22Rv1 (cell line): ENCODE measurements at regions not wholly inside any gene's neighbourhood (a gene's known extent, or its start where the extent isn't known, plus 50 kb on each side); places are given as distances from the start of the nearest gene placed in this dataset.

Experiments
- CTCF ChIP-seq: fragments of 450-650 bp; IDR thresholded peaks from 2 replicates; pipeline ENCODE4 v1.5.1; 2017; ENCODE audit warnings: mild to moderate bottlenecking
- ZFX ChIP-seq: fragments of 450-650 bp; IDR thresholded peaks from 2 replicates; pipeline ENCODE4 v1.6.1; 2017; ENCODE audit warnings: antibody characterized with exemption, borderline replicate concordance

- TF ChIP-seq CTCF (no peak), ZFX (no peak)
Measured at GRCh38 chr9:71524516-71524915, 243.8 kb downstream of the CEMIP2 start.
